NB4 (cell line): ENCODE measurements at regions not wholly inside any gene's neighbourhood (a gene's known extent, or its start where the extent isn't known, plus 50 kb on each side); places are given as distances from the start of the nearest gene placed in this dataset.

ENCODE experiments used
- CTCF ChIP-seq: IDR thresholded peaks from one replicate; pipeline ENCODE4 v1.5.1; 2012; ENCODE audit warnings: low read depth, low read length
- POLR2A ChIP-seq: IDR thresholded peaks from 2 replicates; pipeline ENCODE4 v1.6.1; 2011; ENCODE audit warnings: mild to moderate bottlenecking; ENCODE audit not compliant: insufficient read length; ENCODE audit errors: extremely low read depth

GRCh38 chr11:15662285-15662684 is 547.6 kb downstream of the INSC start:
- no peak for TF ChIP-seq POLR2A
- no peak for TF ChIP-seq CTCF
